ENCODE measurements at regions not wholly inside any gene's neighbourhood (a gene's known extent, or its start where the extent isn't known, plus 50 kb on each side); places are given as distances from the start of the nearest gene placed in this dataset.
"Not testable (repeated sequence)": the region's sequence is repeated elsewhere in the genome, so short reads cannot be mapped to it uniquely, and the experiment has no call there.

- no peak for DNase-seq (ENCODE audit: low read depth)
Measured at GRCh38 chr9:10835791-10836463, 223.1 kb upstream of the PTPRD start.

- DNase-seq (ENCODE audit: low read depth) = no peak
Measured at GRCh38 chr9:10843151-10843550, 230.3 kb upstream of the PTPRD start.

- DNase-seq (ENCODE audit: low read depth) = no peak
Measured at GRCh38 chr9:10855847-10856246, 243.0 kb upstream of the PTPRD start.

GRCh38 chr9:10858817-10859216 is 246.0 kb upstream of the PTPRD start:
- no peak for DNase-seq (ENCODE audit: low read depth)

- DNase-seq (ENCODE audit: low read depth) = no peak
Measured at GRCh38 chr9:10863476-10863875, 250.7 kb upstream of the PTPRD start.

GRCh38 chr9:10867194-10867593 is 254.4 kb upstream of the PTPRD start:
- no peak for DNase-seq (ENCODE audit: low read depth)

GRCh38 chr9:10869687-10870086 is 256.9 kb upstream of the PTPRD start:
- DNase-seq (ENCODE audit: low read depth) = no peak

- no peak for DNase-seq (ENCODE audit: low read depth)
Measured at GRCh38 chr9:10873999-10874398, 261.2 kb upstream of the PTPRD start.

- no peak for DNase-seq (ENCODE audit: low read depth)
Measured at GRCh38 chr9:10875752-10876151, 262.9 kb upstream of the PTPRD start.

- no peak for DNase-seq (ENCODE audit: low read depth)
Measured at GRCh38 chr9:10876333-10876732, 263.5 kb upstream of the PTPRD start.

- not testable (repeated sequence) for DNase-seq (ENCODE audit: low read depth)
Measured at GRCh38 chr9:10890266-10890665, 277.5 kb upstream of the PTPRD start.

GRCh38 chr9:10899509-10899908 is 286.7 kb upstream of the PTPRD start:
- DNase-seq (ENCODE audit: low read depth) = no peak

GRCh38 chr9:10903969-10904368 is 291.2 kb upstream of the PTPRD start:
- no peak for DNase-seq (ENCODE audit: low read depth)

GRCh38 chr9:10910779-10911178 is 298.0 kb upstream of the PTPRD start:
- no peak for DNase-seq (ENCODE audit: low read depth)

- no peak for DNase-seq (ENCODE audit: low read depth)
Measured at GRCh38 chr9:10911373-10911772, 298.6 kb upstream of the PTPRD start.

GRCh38 chr9:10917001-10917400 is 304.2 kb upstream of the PTPRD start:
- DNase-seq (ENCODE audit: low read depth) = no peak

- no peak for DNase-seq (ENCODE audit: low read depth)
Measured at GRCh38 chr9:10921671-10922070, 308.9 kb upstream of the PTPRD start.

- no peak for DNase-seq (ENCODE audit: low read depth)
Measured at GRCh38 chr9:10925896-10926295, 313.1 kb upstream of the PTPRD start.

- no peak for DNase-seq (ENCODE audit: low read depth)
Measured at GRCh38 chr9:10928372-10928771, 315.6 kb upstream of the PTPRD start.

- DNase-seq (ENCODE audit: low read depth) = no peak
Measured at GRCh38 chr9:10930081-10930480, 317.3 kb upstream of the PTPRD start.

GRCh38 chr9:10946676-10947410 is 334.0 kb upstream of the PTPRD start:
- DNase-seq (ENCODE audit: low read depth) = no peak

GRCh38 chr9:10957878-10958277 is 345.1 kb upstream of the PTPRD start:
- DNase-seq (ENCODE audit: low read depth) = no peak

- DNase-seq (ENCODE audit: low read depth) = no peak
Measured at GRCh38 chr9:10961883-10962282, 349.1 kb upstream of the PTPRD start.

GRCh38 chr9:10983251-10983650 is 370.4 kb upstream of the PTPRD start:
- DNase-seq (ENCODE audit: low read depth) = no peak

All from renal cortical epithelial cell (primary cell).